Coronary artery (tissue), 2 donors: ENCODE measurements at regions not wholly inside any gene's neighbourhood (a gene's known extent, or its start where the extent isn't known, plus 50 kb on each side); places are given as distances from the start of the nearest gene placed in this dataset.

Source experiments
- DNase-seq: peaks from one replicate; pipeline ENCODE4 v3.0.0-alpha.2; 2017; ENCODE audit warnings: low spot score
- H3K27ac ChIP-seq, 2 donors: fragments of 200-600 bp; sonication (generic); one replicate each; pipeline ENCODE4 v1.5.1; 2016 to 2019
- H3K4me3 ChIP-seq: fragments of 200-600 bp; sonication (generic); 2 replicates; pipeline ENCODE4 v1.5.1; 2016; ENCODE audit warnings: mild to moderate bottlenecking, moderate library complexity
- CTCF ChIP-seq: fragments of 200-600 bp; sonication (generic); IDR thresholded peaks from one replicate; pipeline ENCODE4 v1.5.1; 2019; ENCODE audit warnings: antibody characterized with exemption

GRCh38 chr2:16123421-16123820 lies 183.1 kb downstream of the MYCN start:
- no peak for TF ChIP-seq CTCF
- H3K4me3 ChIP-seq = no peak overlapping the region
- no peak for DNase-seq
- H3K27ac ChIP-seq = no peak overlapping the region

GRCh38 chr2:16122556-16122955 lies 182.2 kb downstream of the MYCN start:
- Histone ChIP-seq H3K27ac (no peak overlapping the region), H3K4me3 (no peak overlapping the region)
- TF ChIP-seq CTCF = no peak
- no peak for DNase-seq

DNA sequence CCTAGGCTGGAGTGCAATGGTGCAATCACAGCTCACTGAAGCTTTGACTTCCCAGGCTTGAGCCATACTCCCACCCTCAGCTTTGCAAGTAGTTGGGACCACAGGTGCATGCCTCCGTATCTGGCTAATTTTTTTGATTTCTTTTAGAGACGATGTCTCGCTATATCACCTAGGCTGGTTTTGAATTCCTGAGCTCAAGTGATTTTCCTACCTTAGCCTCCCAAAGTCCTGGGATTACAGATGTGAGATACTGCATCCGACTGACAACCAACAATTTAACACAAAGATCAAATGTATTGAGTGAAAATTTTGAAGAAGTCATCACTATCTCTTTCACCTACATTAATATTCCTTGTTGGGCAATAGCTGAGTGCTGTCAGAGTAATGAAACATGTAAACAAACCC lies 181.6 kb downstream of the MYCN start:
- Histone ChIP-seq H3K27ac (no peak overlapping the region), H3K4me3 (no peak overlapping the region)
- no peak for TF ChIP-seq CTCF
- DNase-seq = no peak

DNA sequence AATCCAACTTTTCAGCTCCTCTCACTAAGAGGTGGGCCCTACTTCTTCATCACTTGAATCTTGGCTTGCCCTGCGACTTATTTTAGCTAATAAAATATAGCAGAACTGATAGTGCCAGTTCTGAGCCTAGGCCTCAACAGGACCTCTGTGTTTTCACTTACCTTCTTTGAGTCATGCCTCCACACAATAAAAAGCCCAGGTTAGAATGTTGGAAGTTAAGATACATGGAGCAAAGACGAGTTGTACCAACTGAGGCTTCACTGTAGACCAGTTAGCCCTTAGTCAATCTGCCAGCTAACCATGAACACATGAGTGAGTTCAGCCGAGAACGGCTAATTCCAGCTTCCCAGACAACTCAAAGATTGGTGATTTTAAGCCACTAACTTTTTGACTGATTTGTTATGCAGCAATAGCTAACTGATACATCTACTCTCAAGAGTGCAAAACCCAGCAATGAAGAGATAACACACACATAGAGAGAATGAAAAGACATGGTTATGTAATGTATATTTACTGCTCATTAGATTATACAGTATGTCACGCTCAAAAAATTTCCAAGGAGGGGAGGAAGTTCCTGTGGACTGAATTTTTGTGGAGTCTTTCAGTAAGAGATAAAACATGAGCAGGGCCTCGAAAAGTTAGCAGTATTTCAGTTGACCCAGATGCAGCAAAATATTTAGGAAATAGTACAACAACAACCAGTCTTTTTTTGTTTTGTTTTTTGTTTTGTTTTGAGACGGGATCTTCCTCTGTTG lies 181.1 kb downstream of the MYCN start:
- no peak for TF ChIP-seq CTCF
- Histone ChIP-seq H3K27ac (no peak overlapping the region), H3K4me3 (no peak overlapping the region)
- no peak for DNase-seq

DNA sequence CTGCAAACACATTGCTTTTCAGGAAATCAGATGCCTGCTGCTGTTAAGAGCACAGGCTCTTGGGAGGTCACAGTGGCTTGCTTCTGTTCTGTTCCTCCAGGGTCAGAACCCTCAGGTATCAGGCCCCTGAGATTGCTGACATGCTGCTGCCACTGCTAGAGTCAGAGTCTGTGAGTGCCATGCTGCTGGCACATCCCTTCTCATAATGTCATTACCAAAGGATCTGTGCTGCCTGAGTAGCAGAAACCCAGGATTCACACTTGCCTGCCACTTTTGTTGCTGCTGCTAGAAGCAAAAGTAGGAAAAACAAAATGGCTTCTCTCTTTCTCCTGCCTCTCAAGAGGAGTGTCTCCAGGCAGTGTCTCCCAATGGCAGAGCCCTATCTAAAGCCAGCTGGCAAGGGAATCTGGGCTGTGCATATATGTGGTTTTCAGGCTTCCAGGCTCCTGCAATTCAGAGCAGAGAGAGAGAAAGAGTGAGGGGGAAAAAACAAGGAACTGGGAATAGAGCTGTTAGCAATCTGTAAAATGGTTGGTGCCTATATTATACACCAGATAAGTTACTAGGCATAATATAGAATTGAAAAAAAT lies 180.3 kb downstream of the MYCN start:
- Histone ChIP-seq H3K27ac (no peak overlapping the region), H3K4me3 (no peak overlapping the region)
- TF ChIP-seq CTCF = no peak
- DNase-seq = no peak

DNA sequence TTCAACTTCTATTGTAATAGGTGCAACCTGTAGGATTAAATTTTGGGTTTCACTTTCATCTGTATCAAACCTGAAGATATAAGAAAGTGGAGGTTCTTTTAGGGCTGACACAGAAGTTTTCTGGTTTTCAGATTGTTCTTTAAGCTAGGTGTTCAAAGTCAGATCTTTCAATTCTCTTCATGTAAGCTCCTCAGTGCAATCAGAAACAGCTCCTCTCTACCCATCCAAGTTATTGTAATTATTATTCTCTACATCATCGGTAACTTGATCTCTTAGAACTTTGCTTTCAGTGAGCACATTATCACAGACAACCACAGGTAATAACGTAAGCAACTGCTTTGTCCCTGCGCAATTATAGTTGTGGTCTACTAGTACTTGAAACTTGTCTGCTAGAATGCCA lies 179.4 kb downstream of the MYCN start:
- no peak overlapping the region for H3K4me3 ChIP-seq
- TF ChIP-seq CTCF = no peak
- no peak overlapping the region for H3K27ac ChIP-seq
- DNase-seq = no peak
